ENCODE measurements at regions not wholly inside any gene's neighbourhood (a gene's known extent, or its start where the extent isn't known, plus 50 kb on each side); places are given as distances from the start of the nearest gene placed in this dataset.
"Not testable (repeated sequence)": the region's sequence is repeated elsewhere in the genome, so short reads cannot be mapped to it uniquely, and the experiment has no call there.

DNA sequence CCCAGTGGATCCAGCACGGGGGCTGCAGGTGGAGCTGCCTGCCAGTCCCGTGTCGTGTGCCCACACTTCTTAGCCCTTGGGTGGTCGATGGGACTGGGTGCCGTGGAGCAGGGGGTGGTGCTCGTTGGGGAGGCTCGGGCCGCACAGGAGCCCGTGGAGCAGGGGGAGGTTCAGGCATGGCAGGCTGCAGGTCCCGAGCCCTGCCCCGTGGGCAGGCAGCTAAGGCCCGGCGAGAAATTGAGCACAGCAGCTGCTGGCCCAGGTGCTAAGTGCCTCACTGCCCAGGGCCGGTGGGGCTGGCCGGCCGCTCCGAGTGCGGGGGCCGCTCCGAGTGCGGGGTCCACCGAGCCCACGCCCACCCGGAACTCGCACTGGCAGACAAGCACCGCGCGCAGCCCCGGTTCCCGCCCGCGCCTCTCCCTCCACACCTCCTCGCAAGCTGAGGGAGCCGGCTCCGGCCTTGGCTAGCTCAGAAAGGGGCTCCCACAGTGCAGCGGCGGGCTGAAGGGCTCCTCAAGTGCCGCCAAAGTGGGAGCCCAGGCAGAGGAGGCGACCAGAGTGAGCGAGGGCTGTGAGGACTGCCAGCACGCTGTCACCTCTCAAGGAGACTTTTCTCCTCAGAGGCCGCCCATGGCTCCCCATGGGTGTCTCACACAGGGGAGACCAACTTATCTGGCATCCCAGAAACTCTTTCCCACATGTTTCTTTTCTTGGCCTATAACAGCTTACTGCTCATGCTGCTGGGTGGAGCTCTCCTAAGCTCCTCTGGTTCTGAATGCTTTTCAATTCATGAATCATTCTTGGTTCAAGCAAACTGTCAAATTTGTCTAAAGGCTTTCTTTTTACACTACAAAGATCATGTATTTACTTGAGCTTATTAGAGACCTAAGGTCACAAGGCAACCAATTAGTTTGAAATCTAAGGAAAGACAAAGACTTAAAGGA lies 885.1 kb downstream of the KCNT2 start:
- TF ChIP-seq RARB (CRISPR knock-in tag; IDR thresholded peaks at IDR 0.05); POLR2A (IDR thresholded peaks at IDR 0.05; ENCODE audit: low read length); ZFP36 (IDR thresholded peaks at IDR 0.05; ENCODE audit: borderline replicate concordance, partially characterized antibody); HOXB13 (CRISPR knock-in tag; IDR thresholded peaks at IDR 0.05; ENCODE audit: low read depth); ZSCAN20 (CRISPR knock-in tag; IDR thresholded peaks at IDR 0.05); MAFK (IDR thresholded peaks at IDR 0.05; ENCODE audit: partially characterized antibody); CHD2 (IDR thresholded peaks at IDR 0.05; ENCODE audit: low read length, partially characterized antibody); ESRRA (IDR thresholded peaks at IDR 0.05; ENCODE audit: borderline replicate concordance, low read length); RFX5 (IDR thresholded peaks at IDR 0.05): not testable (repeated sequence)
- TF ChIP-seq, protein P1, sequence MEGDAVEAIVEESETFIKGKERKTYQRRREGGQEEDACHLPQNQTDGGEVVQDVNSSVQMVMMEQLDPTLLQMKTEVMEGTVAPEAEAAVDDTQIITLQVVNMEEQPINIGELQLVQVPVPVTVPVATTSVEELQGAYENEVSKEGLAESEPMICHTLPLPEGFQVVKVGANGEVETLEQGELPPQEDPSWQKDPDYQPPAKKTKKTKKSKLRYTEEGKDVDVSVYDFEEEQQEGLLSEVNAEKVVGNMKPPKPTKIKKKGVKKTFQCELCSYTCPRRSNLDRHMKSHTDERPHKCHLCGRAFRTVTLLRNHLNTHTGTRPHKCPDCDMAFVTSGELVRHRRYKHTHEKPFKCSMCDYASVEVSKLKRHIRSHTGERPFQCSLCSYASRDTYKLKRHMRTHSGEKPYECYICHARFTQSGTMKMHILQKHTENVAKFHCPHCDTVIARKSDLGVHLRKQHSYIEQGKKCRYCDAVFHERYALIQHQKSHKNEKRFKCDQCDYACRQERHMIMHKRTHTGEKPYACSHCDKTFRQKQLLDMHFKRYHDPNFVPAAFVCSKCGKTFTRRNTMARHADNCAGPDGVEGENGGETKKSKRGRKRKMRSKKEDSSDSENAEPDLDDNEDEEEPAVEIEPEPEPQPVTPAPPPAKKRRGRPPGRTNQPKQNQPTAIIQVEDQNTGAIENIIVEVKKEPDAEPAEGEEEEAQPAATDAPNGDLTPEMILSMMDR (IDR thresholded peaks at IDR 0.05), result not testable (repeated sequence)
- TF ChIP-seq, protein P2, sequence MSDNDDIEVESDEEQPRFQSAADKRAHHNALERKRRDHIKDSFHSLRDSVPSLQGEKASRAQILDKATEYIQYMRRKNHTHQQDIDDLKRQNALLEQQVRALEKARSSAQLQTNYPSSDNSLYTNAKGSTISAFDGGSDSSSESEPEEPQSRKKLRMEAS (IDR thresholded peaks at IDR 0.05), result not testable (repeated sequence)
- TF ChIP-seq, protein P3, sequence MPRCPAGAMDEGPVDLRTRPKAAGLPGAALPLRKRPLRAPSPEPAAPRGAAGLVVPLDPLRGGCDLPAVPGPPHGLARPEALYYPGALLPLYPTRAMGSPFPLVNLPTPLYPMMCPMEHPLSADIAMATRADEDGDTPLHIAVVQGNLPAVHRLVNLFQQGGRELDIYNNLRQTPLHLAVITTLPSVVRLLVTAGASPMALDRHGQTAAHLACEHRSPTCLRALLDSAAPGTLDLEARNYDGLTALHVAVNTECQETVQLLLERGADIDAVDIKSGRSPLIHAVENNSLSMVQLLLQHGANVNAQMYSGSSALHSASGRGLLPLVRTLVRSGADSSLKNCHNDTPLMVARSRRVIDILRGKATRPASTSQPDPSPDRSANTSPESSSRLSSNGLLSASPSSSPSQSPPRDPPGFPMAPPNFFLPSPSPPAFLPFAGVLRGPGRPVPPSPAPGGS (IDR thresholded peaks at IDR 0.05), result not testable (repeated sequence)

Measured in A549 (cell line).